Endothelial cell of hepatic sinusoid (primary cell): ENCODE measurements at regions not wholly inside any gene's neighbourhood (a gene's known extent, or its start where the extent isn't known, plus 50 kb on each side); places are given as distances from the start of the nearest gene placed in this dataset.

Experiments used
- in situ Hi-C: cut with HindIII; loops from 2 replicates; pipeline ENCODE4 v1.10.0; 2017; ENCODE audit warnings: low sequenced_read_pairs

GRCh38 chr2:117698287-117698686 lies 116.2 kb upstream of the DDX18 start:
- in situ Hi-C loops = no loop called here

- in situ Hi-C loops = no loop called here
Observed at GRCh38 chr2:117698819-117699218, 115.7 kb upstream of the DDX18 start.

GRCh38 chr2:117700471-117700870 lies 114.0 kb upstream of the DDX18 start:
- in situ Hi-C loops = no loop called here

- in situ Hi-C loops = no loop called here
Observed at GRCh38 chr2:117701365-117701764, 113.1 kb upstream of the DDX18 start.

GRCh38 chr2:117702098-117702497 lies 112.4 kb upstream of the DDX18 start:
- in situ Hi-C loops = no loop called here

- in situ Hi-C loops = no loop called here
Observed at GRCh38 chr2:117703858-117704257, 110.6 kb upstream of the DDX18 start.

GRCh38 chr2:117704818-117705217 lies 109.7 kb upstream of the DDX18 start:
- in situ Hi-C loops = no loop called here

GRCh38 chr2:117707874-117708273 lies 106.6 kb upstream of the DDX18 start:
- in situ Hi-C loops = no loop called here

GRCh38 chr2:117712684-117713083 lies 101.8 kb upstream of the DDX18 start:
- in situ Hi-C loops = no loop called here

- in situ Hi-C loops = no loop called here
Observed at GRCh38 chr2:117714110-117714509, 100.4 kb upstream of the DDX18 start.

GRCh38 chr2:117714745-117715417 lies 99.6 kb upstream of the DDX18 start:
- in situ Hi-C loops = no loop called here

GRCh38 chr2:117716505-117716904 lies 98.0 kb upstream of the DDX18 start:
- in situ Hi-C loops = no loop called here

GRCh38 chr2:117717072-117717471 lies 97.4 kb upstream of the DDX18 start:
- in situ Hi-C loops = no loop called here

- in situ Hi-C loops = no loop called here
Observed at GRCh38 chr2:117718048-117718447, 96.4 kb upstream of the DDX18 start.

GRCh38 chr2:117720765-117721164 lies 93.7 kb upstream of the DDX18 start:
- in situ Hi-C loops = no loop called here

GRCh38 chr2:117723483-117723882 lies 91.0 kb upstream of the DDX18 start:
- in situ Hi-C loops = no loop called here

GRCh38 chr2:117723888-117724434 lies 90.5 kb upstream of the DDX18 start:
- in situ Hi-C loops = no loop called here

- in situ Hi-C loops = no loop called here
Observed at GRCh38 chr2:117726747-117727146, 87.7 kb upstream of the DDX18 start.

- in situ Hi-C loops = no loop called here
Observed at GRCh38 chr2:117737846-117738245, 76.6 kb upstream of the DDX18 start.

- in situ Hi-C loops = no loop called here
Observed at GRCh38 chr2:117738991-117739839, 75.3 kb upstream of the DDX18 start.

GRCh38 chr2:117745537-117745936 lies 69.0 kb upstream of the DDX18 start:
- in situ Hi-C loops = no loop called here

- in situ Hi-C loops = no loop called here
Observed at GRCh38 chr2:117755768-117756167, 58.7 kb upstream of the DDX18 start.
